MM.1S (cell line): ENCODE measurements at regions not wholly inside any gene's neighbourhood (a gene's known extent, or its start where the extent isn't known, plus 50 kb on each side); places are given as distances from the start of the nearest gene placed in this dataset.

Experiments used
- DNase-seq: peaks from one replicate; pipeline ENCODE4 v3.0.0-alpha.2; 2015
- H2AFZ ChIP-seq: fragments of 300-600 bp; sonication (generic); 2 replicates; pipeline ENCODE4 v1.6.0; 2016; ENCODE audit warnings: antibody characterized with exemption, low read length
- H3F3A ChIP-seq: fragments of 300-600 bp; sonication (generic); 2 replicates; pipeline ENCODE4 v1.6.1; 2016; ENCODE audit warnings: mild to moderate bottlenecking, antibody characterized with exemption, low read length, moderate library complexity, mixed read lengths; ENCODE audit not compliant: insufficient read depth
- H3K27ac ChIP-seq: fragments of 300-600 bp; sonication (generic); 2 replicates; pipeline ENCODE4 v1.5.1; 2016; ENCODE audit warnings: mild to moderate bottlenecking, low read length
- H3K27me3 ChIP-seq: fragments of 300-600 bp; sonication (generic); replicated peaks from 2 replicates; pipeline ENCODE4 v1.6.0; 2016; ENCODE audit warnings: low read length; ENCODE audit not compliant: insufficient read depth
- H3K36me3 ChIP-seq: fragments of 300-600 bp; sonication (generic); replicated peaks from 2 replicates; pipeline ENCODE4 v1.6.1; 2016; ENCODE audit warnings: mild to moderate bottlenecking, low read length, mixed read lengths; ENCODE audit not compliant: insufficient read depth
- H3K4me1 ChIP-seq: fragments of 300-600 bp; sonication (generic); 2 replicates; pipeline ENCODE4 v1.6.1; 2016; ENCODE audit warnings: low read length, mixed read lengths
- H3K4me2 ChIP-seq: fragments of 300-600 bp; sonication (generic); 2 replicates; pipeline ENCODE4 v1.6.0; 2016; ENCODE audit warnings: low read depth, low read length
- H3K4me3 ChIP-seq: fragments of 300-600 bp; sonication (generic); 2 replicates; pipeline ENCODE4 v1.5.1; 2016; ENCODE audit warnings: low read length, mixed read lengths
- H3K79me2 ChIP-seq: fragments of 300-600 bp; sonication (generic); 2 replicates; pipeline ENCODE4 v1.6.1; 2016; ENCODE audit warnings: mixed run types, low read length, mixed read lengths
- H3K9ac ChIP-seq: fragments of 300-600 bp; sonication (generic); 2 replicates; pipeline ENCODE4 v1.6.1; 2016; ENCODE audit warnings: low read length, mixed read lengths
- H3K9me2 ChIP-seq: fragments of 300-600 bp; sonication (generic); replicated peaks from 2 replicates; pipeline ENCODE4 v1.6.1; 2016; ENCODE audit warnings: mild to moderate bottlenecking, low read length, mixed read lengths; ENCODE audit not compliant: insufficient read depth
- H3K9me3 ChIP-seq: fragments of 300-600 bp; sonication (generic); replicated peaks from 2 replicates; pipeline ENCODE4 v1.6.1; 2016; ENCODE audit warnings: mild to moderate bottlenecking, low read length, mixed read lengths; ENCODE audit not compliant: insufficient read depth
- H4K20me1 ChIP-seq: fragments of 300-600 bp; sonication (generic); 2 replicates; pipeline ENCODE4 v1.6.1; 2016; ENCODE audit warnings: mild to moderate bottlenecking, low read length, moderate library complexity, mixed read lengths; ENCODE audit not compliant: insufficient read depth
- EZH2 ChIP-seq: fragments of 300-600 bp; sonication (generic); optimal IDR thresholded peaks from 2 replicates; pipeline ENCODE3; 2017; ENCODE audit warnings: low read depth, mild to moderate bottlenecking, antibody characterized with exemption, low read length, mixed read lengths
- EZH2phosphoT487 ChIP-seq: fragments of 300-600 bp; sonication (generic); IDR thresholded peaks from 2 replicates; pipeline ENCODE4 v1.6.1; 2018; ENCODE audit warnings: antibody characterized with exemption, low read length
- TF ChIP-seq, protein P1 (sequence below): fragments of 300-600 bp; sonication (generic); IDR thresholded peaks from 2 replicates; pipeline ENCODE4 v1.5.1; 2016; ENCODE audit warnings: antibody characterized with exemption, low read length, mixed read lengths

DNA sequence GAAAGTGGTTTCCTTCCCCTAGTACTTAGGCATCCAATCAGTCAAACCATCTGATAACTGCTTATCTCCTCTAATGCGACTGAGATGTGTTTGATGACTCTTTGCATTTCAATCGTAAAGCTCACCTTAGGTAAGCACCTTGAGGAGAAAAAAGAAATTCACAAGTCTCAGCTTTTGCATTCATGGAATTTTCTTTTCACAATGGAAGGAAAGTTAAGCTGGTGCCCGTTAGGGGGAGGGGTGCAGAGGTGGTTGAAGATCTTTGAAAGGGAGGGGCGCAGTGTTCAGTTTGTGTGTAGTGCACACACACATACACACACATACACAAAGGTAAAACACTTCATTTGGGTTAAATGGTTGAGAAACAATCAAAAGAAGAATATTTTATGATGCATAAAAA lies 87.1 kb upstream of the SALL4 start:
- Histone ChIP-seq H3F3A (no peaks in the 10 kb centered on the region), H3K9me2 (no peaks in the 10 kb centered on the region), H2AFZ (no peak overlapping the region), H3K27ac (no peak overlapping the region), H3K27me3 (no peaks in the 10 kb centered on the region), H3K9ac (no peak overlapping the region), H3K4me2 (no peak overlapping the region), H3K4me1 (no peaks in the 10 kb centered on the region), H3K36me3 (no peaks in the 10 kb centered on the region), H3K79me2 (no peaks in the 10 kb centered on the region), H4K20me1 (no peaks in the 10 kb centered on the region), H3K4me3 (no peak overlapping the region), H3K9me3 (no peaks in the 10 kb centered on the region)
- DNase-seq, result no peak
- TF ChIP-seq EZH2phosphoT487, result no peak
- TF ChIP-seq, protein P1, sequence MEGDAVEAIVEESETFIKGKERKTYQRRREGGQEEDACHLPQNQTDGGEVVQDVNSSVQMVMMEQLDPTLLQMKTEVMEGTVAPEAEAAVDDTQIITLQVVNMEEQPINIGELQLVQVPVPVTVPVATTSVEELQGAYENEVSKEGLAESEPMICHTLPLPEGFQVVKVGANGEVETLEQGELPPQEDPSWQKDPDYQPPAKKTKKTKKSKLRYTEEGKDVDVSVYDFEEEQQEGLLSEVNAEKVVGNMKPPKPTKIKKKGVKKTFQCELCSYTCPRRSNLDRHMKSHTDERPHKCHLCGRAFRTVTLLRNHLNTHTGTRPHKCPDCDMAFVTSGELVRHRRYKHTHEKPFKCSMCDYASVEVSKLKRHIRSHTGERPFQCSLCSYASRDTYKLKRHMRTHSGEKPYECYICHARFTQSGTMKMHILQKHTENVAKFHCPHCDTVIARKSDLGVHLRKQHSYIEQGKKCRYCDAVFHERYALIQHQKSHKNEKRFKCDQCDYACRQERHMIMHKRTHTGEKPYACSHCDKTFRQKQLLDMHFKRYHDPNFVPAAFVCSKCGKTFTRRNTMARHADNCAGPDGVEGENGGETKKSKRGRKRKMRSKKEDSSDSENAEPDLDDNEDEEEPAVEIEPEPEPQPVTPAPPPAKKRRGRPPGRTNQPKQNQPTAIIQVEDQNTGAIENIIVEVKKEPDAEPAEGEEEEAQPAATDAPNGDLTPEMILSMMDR, result no peak
- TF ChIP-seq EZH2, result no peak

DNA sequence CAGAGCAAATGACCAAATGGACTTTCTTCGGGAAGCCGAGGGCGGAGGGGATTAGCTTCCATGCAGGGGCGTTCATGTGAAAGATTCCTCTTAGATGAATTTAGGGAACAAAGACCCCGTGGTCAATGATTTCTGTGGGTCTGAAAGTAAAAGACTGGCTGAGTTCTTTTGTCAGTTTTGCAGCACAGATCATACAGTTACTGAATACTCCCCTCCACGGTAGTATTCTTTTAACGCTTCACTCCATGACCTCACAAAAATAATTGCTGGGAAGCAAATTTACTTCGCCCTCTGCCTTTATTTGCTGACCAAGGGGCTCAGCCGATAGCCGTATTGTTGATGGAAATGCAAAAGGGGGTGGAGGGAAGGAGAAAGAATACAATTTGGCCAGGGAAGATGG lies 86.0 kb upstream of the SALL4 start:
- Histone ChIP-seq H3F3A (no peaks in the 10 kb centered on the region), H3K9me2 (no peaks in the 10 kb centered on the region), H3K27ac (no peak overlapping the region), H3K9ac (no peak overlapping the region), H3K9me3 (no peaks in the 10 kb centered on the region), H3K79me2 (no peaks in the 10 kb centered on the region), H2AFZ (no peak overlapping the region), H3K4me1 (no peaks in the 10 kb centered on the region), H3K4me3 (no peak overlapping the region), H3K27me3 (no peaks in the 10 kb centered on the region), H3K4me2 (no peak overlapping the region), H3K36me3 (no peaks in the 10 kb centered on the region), H4K20me1 (no peaks in the 10 kb centered on the region)
- DNase-seq, result no peak
- TF ChIP-seq EZH2phosphoT487 (no peak), EZH2 (no peak)
- TF ChIP-seq, protein P1, result no peak

DNA sequence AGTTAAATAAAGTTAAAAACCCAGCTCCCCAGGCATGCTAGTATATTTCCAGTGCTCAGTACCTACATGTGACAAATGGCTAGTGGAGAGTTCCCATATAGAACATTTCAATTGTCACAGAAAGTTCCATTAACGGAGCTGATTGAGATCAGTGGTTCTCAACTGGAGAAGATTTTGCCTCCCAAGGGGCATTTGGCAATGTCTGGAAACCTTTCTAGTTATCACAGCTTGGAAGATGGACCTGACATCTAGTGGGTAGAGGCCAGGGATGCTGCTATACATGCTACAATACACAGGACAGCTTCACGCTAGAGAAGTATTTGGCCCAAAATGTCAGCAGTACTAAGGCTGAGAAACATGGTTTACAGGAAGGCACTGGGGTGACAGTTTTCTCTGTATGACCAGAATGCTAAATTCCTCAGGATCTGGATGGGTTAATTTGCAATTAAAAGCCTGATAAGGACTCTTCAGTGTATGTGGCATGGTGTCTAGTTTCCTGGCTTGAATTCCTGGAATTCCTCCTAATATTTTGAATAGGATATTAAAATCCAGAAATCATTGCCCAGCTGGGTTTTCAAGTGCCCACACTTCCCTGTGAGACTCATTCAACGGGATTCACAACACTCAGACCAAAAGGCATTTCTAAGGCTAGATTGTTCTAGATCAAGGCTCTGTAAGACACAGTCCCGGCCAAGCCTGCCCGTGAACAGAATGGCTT lies 84.7 kb upstream of the SALL4 start:
- Histone ChIP-seq H3K79me2 (no peaks in the 10 kb centered on the region), H3K27ac (no peak overlapping the region), H3F3A (no peaks in the 10 kb centered on the region), H3K9me3 (no peaks in the 10 kb centered on the region), H3K9me2 (no peaks in the 10 kb centered on the region), H3K4me3 (no peak overlapping the region), H3K4me2 (no peak overlapping the region), H4K20me1 (no peaks in the 10 kb centered on the region), H3K36me3 (no peaks in the 10 kb centered on the region), H3K9ac (no peak overlapping the region), H3K4me1 (no peaks in the 10 kb centered on the region), H3K27me3 (no peaks in the 10 kb centered on the region), H2AFZ (no peak overlapping the region)
- TF ChIP-seq EZH2phosphoT487, result no peak
- TF ChIP-seq, protein P1, result no peak
- TF ChIP-seq EZH2, result no peak
- DNase-seq, result no peak
